GM12878 (cell line): ENCODE measurements at regions not wholly inside any gene's neighbourhood (a gene's known extent, or its start where the extent isn't known, plus 50 kb on each side); places are given as distances from the start of the nearest gene placed in this dataset.

ENCODE experiments used
- ATAC-seq: fragments of 200-7000 bp; cut with Tn5 transposase; 3 replicates; pipeline ENCODE4 v1.9.1; 2020; ENCODE audit warnings: mild to moderate bottlenecking, moderate library complexity
- BruUV-seq: library from RNA; stranded (reverse); fragments of 400-500 nt; replicated peaks from 2 replicates; lab custom pipeline; 2021; lab: Mats Ljungman, UMichigan
- CTCF ChIA-PET: fragments of 300-600 bp; sonication (Branson Sonifier 250); formaldehyde crosslinking; extraction: SDS; loops from one replicate; lab custom pipeline; 2021; ENCODE audit warnings: inconsistent platforms; lab: Yijun Ruan, JAX
- POLR2A ChIA-PET: fragments of 350-600 bp; formaldehyde crosslinking; extraction: SDS; loops from one replicate; lab custom pipeline; 2021; ENCODE audit warnings: inconsistent platforms; lab: Charles Lee
- RAD21 ChIA-PET: fragments of 300-600 bp; sonication (Branson Sonifier 250); formaldehyde crosslinking; loops from one replicate; lab custom pipeline; 2023; ENCODE audit warnings: antibody characterized with exemption; ENCODE audit not compliant: unreplicated experiment; lab: Charles Lee
- SMC1A ChIA-PET: fragments of 300-600 bp; sonication (Branson Sonifier 250); formaldehyde crosslinking; loops from one replicate; lab custom pipeline; 2023; ENCODE audit not compliant: unreplicated experiment, uncharacterized antibody; lab: Charles Lee
- DNase-seq: peaks from one replicate; pipeline ENCODE4 v3.0.0-alpha.2; 2011; ENCODE audit warnings: low read depth, low spot score
- FAIRE-seq: peaks from 3 replicates; lab custom pipeline; 2011; peaks lifted over from hg19 to GRCh38; lab: Jason Lieb, UNC
- H2AFZ ChIP-seq: 2 replicates; pipeline ENCODE4 v1.6.0; 2011; ENCODE audit warnings: low read depth, low read length, control low read depth; ENCODE audit not compliant: control insufficient read depth
- H3K27ac ChIP-seq: 2 replicates; pipeline ENCODE4 v1.5.1; 2011; ENCODE audit warnings: control low read depth; ENCODE audit not compliant: control insufficient read depth, insufficient read depth
- H3K27me3 ChIP-seq, 2 experiments: replicated peaks in 1 of 2; 2 replicates each; pipeline versions ENCODE4 v1.6.0 to v1.6.1; 2011; ENCODE audit warnings: low read length in 1 of 2; ENCODE audit not compliant: control insufficient read depth in 2 of 2, insufficient read depth in 2 of 2
- H3K36me3 ChIP-seq, 2 experiments: 2 replicates each; pipeline ENCODE4 v1.5.1; 2011; ENCODE audit warnings: low read length in 1 of 2; ENCODE audit not compliant: control insufficient read depth in 2 of 2, insufficient read depth in 2 of 2
- H3K4me1 ChIP-seq: 2 replicates; pipeline ENCODE4 v1.6.1; 2011; ENCODE audit warnings: mild to moderate bottlenecking, low read length, moderate library complexity, mixed read lengths; ENCODE audit not compliant: control insufficient read depth, insufficient read depth
- H3K4me2 ChIP-seq: 2 replicates; pipeline ENCODE4 v1.6.0; 2011; ENCODE audit warnings: control low read depth; ENCODE audit not compliant: control insufficient read depth, insufficient read depth
- H3K4me3 ChIP-seq: fragments of 200-600 bp; sonication (generic); 2 replicates; pipeline ENCODE4 v1.5.1; 2016
- H3K79me2 ChIP-seq: 2 replicates; pipeline ENCODE4 v1.6.0; 2011; ENCODE audit warnings: low read length; ENCODE audit not compliant: control insufficient read depth, insufficient read depth
- H3K9ac ChIP-seq: 2 replicates; pipeline ENCODE4 v1.8.0; 2011; ENCODE audit warnings: low read length, control low read depth, mixed read lengths; ENCODE audit not compliant: control insufficient read depth, insufficient read depth
- H3K9me3 ChIP-seq: replicated peaks from 3 replicates; pipeline ENCODE4 v1.5.1; 2011; ENCODE audit warnings: mild to moderate bottlenecking, low read length; ENCODE audit not compliant: control insufficient read depth, insufficient read depth
- H4K20me1 ChIP-seq: 2 replicates; pipeline ENCODE4 v1.6.0; 2011; ENCODE audit not compliant: control insufficient read depth, insufficient read depth
- E2F4 ChIP-seq: IDR thresholded peaks from 2 replicates; pipeline ENCODE4 v1.6.1; 2012; ENCODE audit warnings: low read depth, low read length, improper control_type of control experiment
- HCFC1 ChIP-seq: fragments of 150-350 bp; IDR thresholded peaks from 2 replicates; pipeline ENCODE4 v1.6.1; 2014; ENCODE audit warnings: low read length
- MYC ChIP-seq: IDR thresholded peaks from 2 replicates; pipeline ENCODE4 v1.6.1; 2011; ENCODE audit warnings: mild to moderate bottlenecking, low read length, moderate library complexity, inconsistent platforms; ENCODE audit not compliant: insufficient read depth, insufficient replicate concordance, insufficient read length, severe bottlenecking
- NKRF ChIP-seq: fragments of 450-650 bp; conservative IDR thresholded peaks from 2 replicates; pipeline ENCODE4 v1.6.1; 2017; ENCODE audit warnings: mild to moderate bottlenecking, moderate library complexity
- RB1 ChIP-seq: fragments of 450-650 bp; formaldehyde crosslinking; IDR thresholded peaks from 2 replicates; pipeline ENCODE4 v1.6.1; 2017; ENCODE audit warnings: mild to moderate bottlenecking, borderline replicate concordance
- RBBP5 ChIP-seq: fragments of 200-600 bp; sonication (generic); conservative IDR thresholded peaks from 2 replicates; pipeline ENCODE4 v1.6.1; 2016
- TCF3 ChIP-seq: IDR thresholded peaks from 2 replicates; pipeline ENCODE4 v1.6.1; 2012; ENCODE audit warnings: low read depth, mild to moderate bottlenecking, low read length, borderline replicate concordance; ENCODE audit not compliant: insufficient read depth
- USF1 ChIP-seq: IDR thresholded peaks from 2 replicates; pipeline ENCODE4 v1.6.1; 2011; ENCODE audit warnings: borderline replicate concordance, low read depth, mild to moderate bottlenecking, moderate library complexity, mixed read lengths, low read length; ENCODE audit not compliant: insufficient read depth; ENCODE audit errors: extremely low read length
- WGBS: methylation state at CpG from one replicate; pipeline ENCODE4 v1.1.6; 2016; ENCODE audit warnings: low lambda C conversion rate; ENCODE audit not compliant: insufficient replicate concordance, insufficient coverage; ENCODE audit errors: missing lambda C conversion rate; 5-methylcytosine and 5-hydroxymethylcytosine counted together
- in situ Hi-C: fragments of 300-500 bp; cut with MboI; formaldehyde crosslinking; loops from 9 replicates; pipeline ENCODE4 v1.14.3; 2018; ENCODE audit warnings: mixed read lengths
- intact Hi-C: fragments of 100-400 bp; cut with micrococcal nuclease; formaldehyde crosslinking; loops from one replicate; pipeline ENCODE4 v1.14.2; 2022; ENCODE audit not compliant: unreplicated experiment

GRCh38 chr4:189129044-189129694 is 811.5 kb upstream of the FRG1 start:
- Histone ChIP-seq H3K79me2 (no peaks in the 10 kb centered on the region), H3K9me3 (no peaks in the 10 kb centered on the region; the same call in 2 of the 3 replicates), H3K4me2 (no peak overlapping the region), H3K4me1 (no peaks in the 10 kb centered on the region), H2AFZ (no peak overlapping the region), H3K9ac (no peak overlapping the region), H3K36me3 (no peaks in the 10 kb centered on the region), H4K20me1 (no peaks in the 10 kb centered on the region), H3K27ac (no peak overlapping the region), H3K4me3 (no peak overlapping the region), H3K27me3 (no peaks in the 10 kb centered on the region)
- ChIA-PET POLR2A (no interaction called here), RAD21 (no interaction called here), CTCF (no interaction called here), SMC1A (no interaction called here)
- WGBS: 13% methylated on average over 10 of the region's 10 CpGs
- no TSS peak for BruUV-seq
- ATAC-seq: no peak
- FAIRE-seq: no peak
- in situ Hi-C loops: no loop called here
- DNase-seq: no peak
- intact Hi-C loops: no loop called here
- TF ChIP-seq HCFC1 (no peak), RBBP5 (no peak), TCF3 (no peak), E2F4 (no peak), RB1 (no peak), MYC (no peak), USF1 (no peak), NKRF (no peak)
